Esophagus squamous epithelium (tissue), 5 donors: ENCODE measurements at regions not wholly inside any gene's neighbourhood (a gene's known extent, or its start where the extent isn't known, plus 50 kb on each side); places are given as distances from the start of the nearest gene placed in this dataset.

Experiments used
- DNase-seq: peaks from one replicate; lab custom pipeline; 2025; lab: John Stamatoyannopoulos, UW
- H3K27ac ChIP-seq, 4 donors: fragments of 200-600 bp; sonication (generic); one replicate each; pipeline ENCODE4 v1.5.1; 2016 to 2019; ENCODE audit warnings: mild to moderate bottlenecking in 1 of 4
- H3K27me3 ChIP-seq, 4 donors: fragments of 200-600 bp; sonication (generic); 1 replicate in 3 of 4; 2 replicates in 1 of 4; pipeline versions ENCODE4 v1.5.1 to v1.6.0; 2017 to 2021; ENCODE audit warnings: antibody characterized with exemption in 1 of 4
- H3K36me3 ChIP-seq, 3 donors: fragments of 200-600 bp; sonication (generic); one replicate each; pipeline ENCODE4 v1.5.1; 2016 to 2019
- H3K4me1 ChIP-seq, 3 donors: fragments of 200-600 bp; sonication (generic); one replicate each; pipeline ENCODE4 v1.5.1; 2017 to 2019
- H3K4me3 ChIP-seq, 4 donors: fragments of 200-600 bp; sonication (generic); 1 replicate in 3 of 4; 2 replicates in 1 of 4; pipeline ENCODE4 v1.5.1; 2016 to 2019; ENCODE audit warnings: mild to moderate bottlenecking in 2 of 4, moderate library complexity in 1 of 4
- H3K9me3 ChIP-seq, 3 donors: fragments of 200-600 bp; sonication (generic); one replicate each; pipeline ENCODE4 v1.5.1; 2016 to 2019
- CTCF ChIP-seq, 6 experiments: fragments of 450-650 bp in 4 of 6; fragments of 200-600 bp in 2 of 6; sonication (generic) in 2 of 6; IDR thresholded peaks; one replicate each; pipeline ENCODE4 v1.5.1; 2016 to 2019; ENCODE audit warnings: antibody characterized with exemption in 6 of 6, mild to moderate bottlenecking in 4 of 6, moderate library complexity in 4 of 6
- POLR2A ChIP-seq, 4 donors: fragments of 450-650 bp; IDR thresholded peaks; one replicate each; pipeline ENCODE4 v1.6.1; 2017; ENCODE audit warnings: antibody characterized with exemption in 4 of 4, mild to moderate bottlenecking in 4 of 4, moderate library complexity in 3 of 4
- WGBS, 2 donors: methylation state at CpG; one replicate each; pipeline ENCODE4 v1.1.5; 2018; 5-methylcytosine and 5-hydroxymethylcytosine counted together
- intact Hi-C: fragments of 100-400 bp; cut with DNase I; formaldehyde crosslinking; loops from one replicate; pipeline ENCODE4 v1.15.0; 2022
- donor health status: DM: yes; HTN: yes; CAD: no.

- no peak for DNase-seq
- WGBS, 2 donors, result 51 to 75% methylated on average over 6 of the region's 6 CpGs
- intact Hi-C loops, result no loop called here
- H3K9me3 ChIP-seq, result no peaks in the 10 kb centered on the region
- H3K4me1 ChIP-seq, result no peaks in the 10 kb centered on the region
- H3K27me3 ChIP-seq, result no peaks in the 10 kb centered on the region
- no peak overlapping the region for H3K4me3 ChIP-seq
- no peaks in the 10 kb centered on the region for H3K36me3 ChIP-seq
- no peak overlapping the region for H3K27ac ChIP-seq
- TF ChIP-seq POLR2A (IDR thresholded peaks at IDR 0.05) (no peak), CTCF (IDR thresholded peaks at IDR 0.05) (no peak)
Measured at GRCh38 chr1:170800812-170801211, 134.5 kb upstream of the MROH9 start.

DNA sequence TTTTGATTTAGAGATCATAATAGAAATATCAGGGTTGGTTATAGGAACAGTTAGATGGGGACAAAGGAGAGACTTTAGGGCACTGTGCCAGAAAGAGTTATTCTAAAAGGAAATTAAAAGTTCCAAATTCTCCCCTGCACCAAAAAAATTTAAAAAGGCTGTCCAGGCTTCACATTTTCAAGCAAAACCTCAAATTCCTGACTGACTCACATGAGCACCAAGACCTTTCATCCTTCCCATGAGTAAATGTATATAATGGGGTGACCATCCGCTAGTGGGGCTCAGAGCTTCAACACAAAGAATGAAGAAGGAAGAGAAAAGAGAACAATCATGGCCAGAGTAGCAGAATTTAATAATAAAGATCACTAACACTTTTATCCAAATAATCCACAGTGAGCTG, 131.6 kb upstream of the MROH9 start:
- H3K4me3 ChIP-seq, result no peak overlapping the region
- 80 to 90% methylated on average over 1 of the region's 1 CpG for WGBS, 2 donors
- no peaks in the 10 kb centered on the region for H3K36me3 ChIP-seq
- H3K4me1 ChIP-seq, result no peaks in the 10 kb centered on the region
- H3K27ac ChIP-seq, result no peak overlapping the region
- intact Hi-C loops, result no loop called here
- H3K27me3 ChIP-seq, result no peaks in the 10 kb centered on the region
- no peaks in the 10 kb centered on the region for H3K9me3 ChIP-seq
- no peak for DNase-seq
- TF ChIP-seq CTCF (IDR thresholded peaks at IDR 0.05) (no peak), POLR2A (IDR thresholded peaks at IDR 0.05) (no peak)

- Histone ChIP-seq H3K36me3 (no peaks in the 10 kb centered on the region), H3K27ac (no peak overlapping the region), H3K9me3 (no peaks in the 10 kb centered on the region), H3K27me3 (no peaks in the 10 kb centered on the region), H3K4me1 (no peaks in the 10 kb centered on the region), H3K4me3 (no peak overlapping the region)
- TF ChIP-seq CTCF (IDR thresholded peaks at IDR 0.05) (no peak), POLR2A (IDR thresholded peaks at IDR 0.05) (no peak)
- DNase-seq, result no peak
- intact Hi-C loops, result no loop called here
Measured at GRCh38 chr1:170804419-170804818, 130.9 kb upstream of the MROH9 start.

DNA sequence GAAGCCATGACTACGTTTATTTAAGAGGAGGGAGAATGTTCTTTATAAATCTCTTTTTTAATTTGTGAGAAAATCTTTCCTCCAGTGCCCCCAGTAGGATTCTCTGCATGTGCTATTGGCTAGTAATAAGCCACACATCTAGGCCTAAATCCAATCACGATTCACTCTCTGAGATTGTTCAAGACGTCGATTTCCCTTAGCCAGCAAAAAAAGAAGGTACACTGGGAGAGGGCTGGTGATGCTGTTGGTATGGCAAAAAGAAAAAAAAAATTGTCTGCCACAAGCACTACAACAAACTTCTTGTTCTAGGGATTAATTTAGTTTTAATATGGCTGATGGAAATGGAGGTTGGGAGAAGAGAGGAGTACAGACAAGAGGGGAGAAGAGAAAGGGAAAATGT, 130.5 kb upstream of the MROH9 start:
- 85 to 92% methylated on average over 4 of the region's 4 CpGs for WGBS, 2 donors
- no peaks in the 10 kb centered on the region for H3K27me3 ChIP-seq

DNA sequence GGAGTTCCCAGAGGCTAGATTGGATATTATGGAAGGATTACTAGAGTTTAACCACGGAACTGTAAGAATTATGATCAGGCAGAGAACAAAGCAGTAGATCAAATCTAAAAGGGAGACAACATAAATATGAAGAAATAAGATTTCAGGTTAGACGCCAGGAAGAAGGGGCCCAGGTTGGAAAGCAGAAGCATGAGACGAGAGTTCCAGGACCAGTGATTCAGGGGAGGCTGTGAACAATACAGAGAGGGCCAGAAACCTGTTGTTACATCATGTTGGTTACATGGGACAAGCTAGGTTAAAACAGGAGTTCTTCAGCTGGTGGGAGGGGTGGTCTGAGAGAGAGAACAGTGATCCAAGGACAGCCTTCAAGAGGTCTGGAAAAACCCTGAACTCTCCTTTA, 128.4 kb upstream of the MROH9 start:
- Histone ChIP-seq H3K4me3 (no peak overlapping the region), H3K27me3 (no peaks in the 10 kb centered on the region), H3K36me3 (no peaks in the 10 kb centered on the region), H3K27ac (no peak overlapping the region), H3K9me3 (no peaks in the 10 kb centered on the region), H3K4me1 (no peaks in the 10 kb centered on the region)
- intact Hi-C loops, result no loop called here
- no peak for DNase-seq
- WGBS, 2 donors, result 55 to 79% methylated on average over 3 of the region's 3 CpGs
- TF ChIP-seq POLR2A (IDR thresholded peaks at IDR 0.05) (no peak), CTCF (IDR thresholded peaks at IDR 0.05) (no peak)

More for the DNA sequence above, 130.5 kb upstream of the MROH9 start:
- no peak overlapping the region for H3K4me3 ChIP-seq
- no peaks in the 10 kb centered on the region for H3K9me3 ChIP-seq
- TF ChIP-seq POLR2A (IDR thresholded peaks at IDR 0.05) (no peak), CTCF (IDR thresholded peaks at IDR 0.05) (no peak)
- no peaks in the 10 kb centered on the region for H3K36me3 ChIP-seq
- no peak overlapping the region for H3K27ac ChIP-seq
- H3K4me1 ChIP-seq, result no peaks in the 10 kb centered on the region
- no peak for DNase-seq
- intact Hi-C loops, result no loop called here
